GM12865 (cell line): ENCODE measurements at regions not wholly inside any gene's neighbourhood (a gene's known extent, or its start where the extent isn't known, plus 50 kb on each side); places are given as distances from the start of the nearest gene placed in this dataset.
"Not testable (repeated sequence)": the region's sequence is repeated elsewhere in the genome, so short reads cannot be mapped to it uniquely, and the experiment has no call there.

ENCODE experiments used
- DNase-seq: peaks from one replicate; pipeline ENCODE4 v3.0.0; 2010; ENCODE audit warnings: low read depth
- H3K4me3 ChIP-seq: 2 replicates; pipeline ENCODE4 v1.5.1; 2011; ENCODE audit warnings: mild to moderate bottlenecking, low read depth, low read length, control low read depth

- not testable (repeated sequence) for H3K4me3 ChIP-seq
Measured at GRCh38 chrX:89539150-89539549, 382.6 kb upstream of the TGIF2LX start.

GRCh38 chrX:89557146-89557545 lies 364.6 kb upstream of the TGIF2LX start:
- H3K4me3 ChIP-seq, DNase-seq: not testable (repeated sequence)

More at GRCh38 chrX:89539150-89539549, 382.6 kb upstream of the TGIF2LX start:
- DNase-seq, result not testable (repeated sequence)

- not testable (repeated sequence) for DNase-seq, H3K4me3 ChIP-seq
Measured at GRCh38 chrX:89562079-89562478, 359.6 kb upstream of the TGIF2LX start.

GRCh38 chrX:89563107-89563506 lies 358.6 kb upstream of the TGIF2LX start:
- not testable (repeated sequence) for H3K4me3 ChIP-seq, DNase-seq

GRCh38 chrX:89567787-89568186 lies 353.9 kb upstream of the TGIF2LX start:
- not testable (repeated sequence) for H3K4me3 ChIP-seq, DNase-seq

- DNase-seq, H3K4me3 ChIP-seq: not testable (repeated sequence)
Measured at GRCh38 chrX:89581868-89582267, 339.8 kb upstream of the TGIF2LX start.

- DNase-seq, H3K4me3 ChIP-seq: not testable (repeated sequence)
Measured at GRCh38 chrX:89631858-89632257, 289.9 kb upstream of the TGIF2LX start.

- H3K4me3 ChIP-seq, result not testable (repeated sequence)
Measured at GRCh38 chrX:89635887-89636286, 285.8 kb upstream of the TGIF2LX start.

GRCh38 chrX:89658662-89659061 lies 263.0 kb upstream of the TGIF2LX start:
- not testable (repeated sequence) for DNase-seq, H3K4me3 ChIP-seq

More at GRCh38 chrX:89635887-89636286, 285.8 kb upstream of the TGIF2LX start:
- not testable (repeated sequence) for DNase-seq

- H3K4me3 ChIP-seq, DNase-seq: not testable (repeated sequence)
Measured at GRCh38 chrX:89706481-89706880, 215.2 kb upstream of the TGIF2LX start.

GRCh38 chrX:89707363-89707927 lies 214.3 kb upstream of the TGIF2LX start:
- not testable (repeated sequence) for DNase-seq

GRCh38 chrX:89734367-89734766 lies 187.3 kb upstream of the TGIF2LX start:
- DNase-seq, H3K4me3 ChIP-seq: not testable (repeated sequence)

More at GRCh38 chrX:89707363-89707927, 214.3 kb upstream of the TGIF2LX start:
- H3K4me3 ChIP-seq, result not testable (repeated sequence)

GRCh38 chrX:89756466-89756865 lies 165.2 kb upstream of the TGIF2LX start:
- H3K4me3 ChIP-seq, DNase-seq: not testable (repeated sequence)

- DNase-seq, result peak; percentile 3
- not testable (repeated sequence) for H3K4me3 ChIP-seq
Measured at GRCh38 chrX:89757767-89758166, 163.9 kb upstream of the TGIF2LX start.

GRCh38 chrX:89759076-89759685 lies 162.5 kb upstream of the TGIF2LX start:
- not testable (repeated sequence) for H3K4me3 ChIP-seq, DNase-seq

- DNase-seq, result not testable (repeated sequence)
Measured at GRCh38 chrX:89771639-89772038, 150.1 kb upstream of the TGIF2LX start.

GRCh38 chrX:89811440-89811839 lies 110.3 kb upstream of the TGIF2LX start:
- H3K4me3 ChIP-seq, DNase-seq: not testable (repeated sequence)

More at GRCh38 chrX:89771639-89772038, 150.1 kb upstream of the TGIF2LX start:
- H3K4me3 ChIP-seq, result not testable (repeated sequence)

GRCh38 chrX:89839723-89840122 lies 82.0 kb upstream of the TGIF2LX start:
- not testable (repeated sequence) for H3K4me3 ChIP-seq, DNase-seq
